Mucosa of stomach (tissue), 1 donor: ENCODE measurements at regions not wholly inside any gene's neighbourhood (a gene's known extent, or its start where the extent isn't known, plus 50 kb on each side); places are given as distances from the start of the nearest gene placed in this dataset.
"Not testable (repeated sequence)": the region's sequence is repeated elsewhere in the genome, so short reads cannot be mapped to it uniquely, and the experiment has no call there.

ENCODE experiments used
- H3K27me3 ChIP-seq: one replicate; pipeline ENCODE4 v1.7.0; 2013; ENCODE audit warnings: mild to moderate bottlenecking, low read length; ENCODE audit not compliant: control insufficient read depth, insufficient read depth
- H3K36me3 ChIP-seq: one replicate; pipeline ENCODE4 v1.7.0; 2013; ENCODE audit warnings: low read length; ENCODE audit not compliant: control insufficient read depth, insufficient read depth
- H3K4me1 ChIP-seq: one replicate; pipeline ENCODE4 v1.7.0; 2013; ENCODE audit warnings: mild to moderate bottlenecking, low read length; ENCODE audit not compliant: control insufficient read depth, insufficient read depth
- H3K4me3 ChIP-seq: one replicate; pipeline ENCODE4 v1.7.0; 2013; ENCODE audit warnings: low read length
- H3K9ac ChIP-seq: one replicate; pipeline ENCODE4 v1.7.0; 2013; ENCODE audit warnings: mild to moderate bottlenecking, low read length, moderate library complexity
- H3K9me3 ChIP-seq: one replicate; pipeline ENCODE4 v1.7.0; 2013; ENCODE audit warnings: mild to moderate bottlenecking, low read length, moderate library complexity; ENCODE audit not compliant: control insufficient read depth
- donor health status: Pancreatic carcinoma.

DNA sequence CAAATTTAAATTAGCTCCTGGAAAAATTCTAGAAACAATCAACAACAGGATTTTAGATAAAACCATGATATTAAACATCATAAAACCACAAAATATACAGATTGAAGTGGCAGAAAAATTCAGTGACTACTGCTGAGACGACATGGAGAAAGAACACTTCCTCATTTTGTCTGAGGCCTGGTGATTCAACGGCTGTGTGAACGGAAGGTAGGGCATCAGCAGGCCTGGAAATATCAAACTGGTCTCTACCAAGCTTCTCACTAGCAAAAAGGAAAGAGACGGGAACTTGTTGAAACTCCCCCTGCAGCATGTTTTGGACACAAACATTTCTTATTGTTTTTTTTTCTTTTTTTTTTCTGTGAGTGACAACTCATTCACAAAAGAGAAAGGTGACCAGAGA lies 58.0 kb upstream of the AHI1 start:
- Histone ChIP-seq H3K4me3 (no peak overlapping the region), H3K27me3 (peaks cover under 1% of the 10 kb centered on the region), H3K9ac (no peak overlapping the region), H3K4me1 (no peaks in the 10 kb centered on the region), H3K9me3 (no peaks in the 10 kb centered on the region), H3K36me3 (no peaks in the 10 kb centered on the region)

DNA sequence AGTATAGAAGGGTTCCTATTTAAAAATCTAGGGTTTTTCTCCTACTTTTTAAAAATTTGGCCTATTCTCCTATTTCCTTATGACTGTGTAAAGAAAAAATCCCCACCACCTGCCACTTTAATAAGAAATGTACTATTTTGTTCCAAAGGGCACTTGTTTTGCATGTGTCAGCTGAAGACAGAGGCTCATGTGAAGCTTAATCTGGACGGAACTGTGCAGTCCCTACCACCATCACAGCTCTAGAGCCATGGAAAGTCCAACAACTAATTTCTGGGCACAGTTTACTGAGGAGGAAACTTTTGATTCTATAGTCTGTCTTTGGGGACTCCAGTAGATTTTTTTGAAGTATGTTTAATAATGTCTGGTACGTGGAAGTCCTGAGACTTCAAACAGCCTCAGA lies 60.0 kb upstream of the AHI1 start:
- no peak overlapping the region for H3K4me3 ChIP-seq
- no peaks in the 10 kb centered on the region for H3K27me3 ChIP-seq
- no peak overlapping the region for H3K9ac ChIP-seq
- H3K9me3 ChIP-seq, result no peaks in the 10 kb centered on the region
- H3K36me3 ChIP-seq, result no peaks in the 10 kb centered on the region
- H3K4me1 ChIP-seq, result no peaks in the 10 kb centered on the region

DNA sequence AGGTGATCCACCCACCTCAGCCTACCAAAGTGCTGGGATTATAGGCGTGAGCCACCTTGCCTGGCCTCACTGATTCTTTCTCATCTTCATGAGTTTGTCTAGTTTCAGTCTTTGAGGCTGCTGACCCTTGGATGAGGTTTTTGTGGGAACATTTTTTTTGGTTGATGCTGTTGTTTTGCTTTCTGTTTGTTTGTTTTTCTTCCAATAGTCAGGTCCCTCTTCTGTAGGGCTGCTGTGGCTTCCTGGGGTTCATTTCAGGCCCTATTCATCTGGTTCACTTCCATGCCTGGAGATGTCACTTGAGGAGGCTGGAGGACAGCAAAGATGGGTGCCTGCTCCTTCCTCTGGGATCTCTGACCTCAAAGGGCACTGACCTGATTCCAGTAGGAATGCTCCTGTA lies 68.1 kb upstream of the AHI1 start:
- not testable (repeated sequence) for H3K9me3 ChIP-seq, H3K4me1 ChIP-seq, H3K9ac ChIP-seq, H3K27me3 ChIP-seq, H3K36me3 ChIP-seq, H3K4me3 ChIP-seq

DNA sequence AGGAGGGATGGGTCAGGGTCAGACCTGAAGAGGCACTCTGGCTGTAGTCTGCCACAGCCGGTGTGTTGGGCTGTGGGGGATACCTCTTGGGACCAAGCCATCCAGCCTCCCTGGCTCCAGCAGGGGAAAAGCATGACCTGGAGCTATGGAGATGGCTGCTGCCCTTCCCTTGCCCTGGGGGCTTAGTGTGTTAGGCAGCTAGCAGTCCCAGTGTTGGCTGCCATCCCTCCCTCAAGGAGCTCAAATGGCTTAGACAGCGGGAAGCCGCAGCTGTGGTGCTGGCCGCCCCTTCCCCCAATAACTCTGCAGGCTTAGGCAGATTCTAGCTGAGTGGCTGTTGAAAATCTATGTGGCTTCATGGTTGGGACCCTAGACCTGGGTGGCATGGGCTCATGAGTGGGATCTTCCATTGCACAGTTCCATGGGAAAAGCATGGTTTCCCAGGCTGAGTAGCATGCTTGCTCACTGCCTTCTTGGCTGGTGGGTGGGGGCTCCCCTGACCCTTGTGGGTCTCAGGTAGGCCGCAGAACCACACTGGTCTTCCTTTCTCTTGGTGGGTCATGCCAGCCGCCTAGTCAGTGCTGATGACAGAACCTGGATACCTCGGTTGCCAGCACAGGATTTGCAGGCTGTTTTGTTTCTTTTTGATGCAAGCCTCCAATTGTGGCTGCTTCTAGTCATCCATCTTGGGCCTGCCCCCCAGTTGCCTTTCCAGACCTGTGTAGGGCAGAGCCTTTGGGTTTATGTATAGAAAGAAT lies 69.0 kb upstream of the AHI1 start:
- H3K36me3 ChIP-seq, result no peaks in the 10 kb centered on the region
- H3K9ac ChIP-seq, result no peak overlapping the region
- H3K4me3 ChIP-seq, result no peak overlapping the region
- H3K4me1 ChIP-seq, result peaks cover 7% of the 10 kb centered on the region
- no peaks in the 10 kb centered on the region for H3K27me3 ChIP-seq
- H3K9me3 ChIP-seq, result no peaks in the 10 kb centered on the region

DNA sequence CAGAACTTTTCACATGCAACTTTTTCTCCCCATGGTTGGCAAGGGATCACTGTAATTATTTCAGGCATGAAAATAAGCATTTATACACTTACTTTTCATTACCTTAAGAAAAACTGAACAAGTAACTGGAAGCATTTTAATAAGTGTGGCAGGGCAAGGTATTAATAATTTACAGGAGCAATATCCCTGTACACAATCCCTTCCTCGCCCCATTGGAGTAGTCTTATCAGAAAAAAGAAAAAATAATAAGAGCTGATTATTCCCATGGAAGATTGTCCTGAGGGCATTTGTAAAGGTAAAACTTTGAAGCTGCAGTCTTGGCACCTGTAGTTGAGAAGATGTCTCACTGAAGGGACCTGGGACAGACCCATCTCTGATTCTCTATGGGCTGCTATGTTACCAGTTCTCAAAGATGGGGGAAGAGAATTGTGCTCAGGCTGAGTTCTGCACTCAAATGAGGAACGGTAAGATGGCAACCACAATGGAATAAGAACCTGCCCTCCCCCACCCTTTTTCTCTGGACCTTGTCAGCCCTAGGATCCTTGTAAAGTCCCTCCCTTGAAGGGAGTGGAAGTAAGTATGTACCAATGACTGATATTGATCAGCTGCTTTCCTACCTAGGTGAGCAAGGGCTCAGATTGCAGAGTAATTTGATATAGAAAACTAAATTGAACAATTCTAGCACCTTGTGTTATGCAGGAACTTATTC lies 70.0 kb upstream of the AHI1 start:
- Histone ChIP-seq H3K4me1 (peaks cover 7% of the 10 kb centered on the region), H3K36me3 (no peaks in the 10 kb centered on the region), H3K4me3 (no peak overlapping the region), H3K9ac (no peak overlapping the region), H3K9me3 (no peaks in the 10 kb centered on the region), H3K27me3 (no peaks in the 10 kb centered on the region)

DNA sequence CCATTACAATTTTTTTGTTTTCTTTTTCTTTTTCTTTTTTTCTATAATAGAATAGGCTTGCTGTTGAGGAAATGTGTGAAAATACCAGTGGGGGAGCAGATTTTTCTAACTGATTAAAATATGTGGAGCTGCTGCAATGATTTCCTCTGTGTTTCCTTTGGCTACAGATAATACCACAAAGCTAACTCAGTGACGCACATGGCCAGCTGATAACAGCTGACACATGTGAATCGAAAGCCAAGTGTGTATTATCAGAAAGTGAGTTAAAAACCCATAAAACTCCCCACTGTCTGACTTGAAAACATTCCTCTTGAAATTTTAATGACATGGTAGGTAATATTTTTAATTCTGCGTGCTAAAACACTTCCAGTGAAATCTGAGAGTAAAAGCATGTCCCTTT lies 70.8 kb upstream of the AHI1 start:
- H3K9ac ChIP-seq, result no peak overlapping the region
- no peaks in the 10 kb centered on the region for H3K27me3 ChIP-seq
- no peaks in the 10 kb centered on the region for H3K9me3 ChIP-seq
- H3K4me1 ChIP-seq, result peaks cover 7% of the 10 kb centered on the region
- H3K4me3 ChIP-seq, result peak overlapping the region; percentile 9
- H3K36me3 ChIP-seq, result no peaks in the 10 kb centered on the region

DNA sequence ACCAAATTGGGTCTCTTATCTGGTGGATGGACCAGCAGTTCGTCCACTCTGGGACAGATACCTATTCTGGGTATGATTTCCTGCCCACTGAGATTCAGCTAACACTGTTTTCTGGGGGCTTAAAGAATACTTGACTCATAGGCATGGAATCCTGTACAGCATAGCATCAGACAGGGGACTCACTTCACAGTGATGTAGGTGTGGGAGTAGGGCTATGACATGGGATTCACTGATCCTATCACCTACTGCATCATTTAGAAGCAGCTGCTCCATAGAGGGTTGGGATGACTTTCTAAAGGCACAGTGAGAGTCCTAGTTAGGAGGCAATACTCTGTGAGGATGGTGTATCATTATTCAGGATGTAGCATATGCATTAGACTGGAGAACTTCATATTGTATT lies 74.5 kb upstream of the AHI1 start:
- Histone ChIP-seq H3K27me3 (no peaks in the 10 kb centered on the region), H3K4me3 (no peak overlapping the region), H3K36me3 (no peaks in the 10 kb centered on the region), H3K4me1 (peaks cover 7% of the 10 kb centered on the region), H3K9ac (no peak overlapping the region), H3K9me3 (no peaks in the 10 kb centered on the region)

DNA sequence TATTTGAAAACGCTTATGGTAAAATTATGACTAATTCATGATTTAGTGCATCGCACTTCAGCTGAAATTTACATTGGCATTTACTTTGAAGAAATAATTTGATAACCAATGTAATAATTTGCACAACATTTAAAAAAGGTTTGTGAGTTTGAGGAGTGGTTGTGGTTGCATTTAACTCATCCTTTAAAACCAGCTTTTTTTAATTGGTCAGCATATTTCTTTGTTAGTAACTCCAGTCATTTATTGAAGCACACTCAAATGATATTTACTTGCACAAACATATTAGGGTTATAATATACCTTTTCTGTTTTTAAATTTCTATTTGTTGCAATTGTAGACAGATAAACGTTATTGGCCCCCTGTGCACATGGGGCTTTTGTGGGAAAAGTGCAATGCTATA lies 78.1 kb upstream of the AHI1 start:
- Histone ChIP-seq H3K9ac (no peak overlapping the region), H3K36me3 (no peaks in the 10 kb centered on the region), H3K27me3 (no peaks in the 10 kb centered on the region), H3K9me3 (no peaks in the 10 kb centered on the region), H3K4me3 (no peak overlapping the region), H3K4me1 (no peaks in the 10 kb centered on the region)

DNA sequence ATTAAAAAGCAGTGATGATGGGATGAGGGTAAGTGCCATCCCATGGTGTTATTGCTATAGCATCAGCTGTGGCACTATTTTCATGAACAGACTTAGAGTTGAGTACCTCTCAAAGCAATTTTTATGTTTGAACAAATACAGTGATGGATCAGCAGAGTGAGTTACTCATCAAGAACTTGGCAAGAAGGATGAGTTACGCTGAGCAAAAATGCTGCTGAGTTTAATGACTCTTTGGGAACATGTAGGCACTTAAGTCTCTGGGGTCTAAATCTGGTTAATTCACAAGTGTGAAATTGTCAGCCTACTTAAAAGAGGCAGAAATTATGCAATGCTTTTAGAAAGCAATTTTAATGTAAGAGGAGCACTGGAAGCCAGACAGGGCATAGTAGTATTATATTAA lies 78.5 kb upstream of the AHI1 start:
- H3K27me3 ChIP-seq, result no peaks in the 10 kb centered on the region
- no peaks in the 10 kb centered on the region for H3K36me3 ChIP-seq
- no peak overlapping the region for H3K9ac ChIP-seq
- H3K4me1 ChIP-seq, result no peaks in the 10 kb centered on the region
- no peak overlapping the region for H3K4me3 ChIP-seq
- no peaks in the 10 kb centered on the region for H3K9me3 ChIP-seq

DNA sequence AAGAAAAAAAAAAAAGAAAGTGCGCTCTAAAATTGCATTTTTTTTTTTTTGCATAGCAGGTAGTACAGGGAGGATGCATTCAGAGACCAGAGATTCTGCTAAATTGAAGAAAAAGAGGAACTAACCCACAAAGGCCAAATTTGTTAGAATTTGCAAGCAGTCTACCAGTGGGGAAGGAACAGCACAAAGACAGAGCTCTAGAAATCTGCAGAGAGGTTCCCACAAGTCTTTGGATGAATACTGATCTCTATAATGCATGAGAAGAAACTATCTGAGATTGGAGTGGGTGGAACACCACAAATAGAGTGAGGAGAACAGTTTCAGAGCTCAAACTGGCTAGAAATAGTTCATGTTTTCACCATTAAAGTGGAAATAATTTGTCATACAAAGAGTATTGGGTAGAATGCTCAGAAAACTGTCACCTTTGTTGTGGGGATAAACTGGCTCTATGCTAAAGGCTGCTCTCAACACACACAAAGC lies 79.6 kb upstream of the AHI1 start:
- no peaks in the 10 kb centered on the region for H3K4me1 ChIP-seq
- no peak overlapping the region for H3K9ac ChIP-seq
- H3K36me3 ChIP-seq, result no peaks in the 10 kb centered on the region
- H3K4me3 ChIP-seq, result no peak overlapping the region
- no peaks in the 10 kb centered on the region for H3K27me3 ChIP-seq
- no peaks in the 10 kb centered on the region for H3K9me3 ChIP-seq

DNA sequence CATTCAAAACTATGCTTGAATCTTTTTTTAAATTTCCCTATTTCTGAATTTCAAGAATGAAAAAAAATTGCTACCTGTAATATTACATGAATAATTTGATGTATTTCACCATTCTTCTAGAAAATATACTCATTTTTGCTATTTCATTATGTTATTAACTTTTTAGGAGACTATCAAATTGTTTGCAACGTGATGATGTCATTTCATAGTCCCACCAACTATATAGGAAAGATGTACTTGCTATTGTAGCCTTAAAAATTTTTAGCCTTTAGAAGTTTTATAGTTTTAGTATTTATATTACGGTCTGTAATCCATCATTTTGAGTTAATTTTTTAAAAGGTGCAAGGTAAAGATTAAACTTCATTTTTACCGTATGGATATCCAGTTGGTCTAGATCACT lies 81.4 kb upstream of the AHI1 start:
- H3K4me1 ChIP-seq, result no peaks in the 10 kb centered on the region
- H3K4me3 ChIP-seq, result no peak overlapping the region
- no peaks in the 10 kb centered on the region for H3K36me3 ChIP-seq
- no peaks in the 10 kb centered on the region for H3K27me3 ChIP-seq
- H3K9ac ChIP-seq, result no peak overlapping the region
- no peaks in the 10 kb centered on the region for H3K9me3 ChIP-seq

DNA sequence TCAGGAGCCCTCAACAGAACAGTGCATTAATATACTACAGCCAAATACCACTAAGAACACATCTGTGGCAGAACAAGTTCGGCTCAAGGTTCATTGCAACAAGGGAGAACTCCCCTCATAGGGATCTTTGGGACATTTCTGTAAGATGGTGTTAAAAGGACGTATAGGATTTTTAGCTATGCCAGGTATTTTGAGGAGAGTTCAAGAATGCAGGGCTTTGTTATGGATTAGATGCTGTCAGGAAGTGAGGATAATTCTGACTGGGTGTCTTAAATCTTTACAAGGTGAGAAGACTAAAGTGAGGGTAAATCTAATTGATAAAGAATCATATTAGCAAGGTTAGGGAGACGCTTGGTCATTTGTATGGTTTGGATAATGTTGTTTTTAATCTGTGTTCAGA lies 83.7 kb upstream of the AHI1 start:
- no peaks in the 10 kb centered on the region for H3K9me3 ChIP-seq
- no peak overlapping the region for H3K9ac ChIP-seq
- no peak overlapping the region for H3K4me3 ChIP-seq
- no peaks in the 10 kb centered on the region for H3K36me3 ChIP-seq
- H3K27me3 ChIP-seq, result no peaks in the 10 kb centered on the region
- H3K4me1 ChIP-seq, result no peaks in the 10 kb centered on the region
